GM19395 (cell line): ENCODE measurements at regions not wholly inside any gene's neighbourhood (a gene's known extent, or its start where the extent isn't known, plus 50 kb on each side); places are given as distances from the start of the nearest gene placed in this dataset.
"Not testable (repeated sequence)": the region's sequence is repeated elsewhere in the genome, so short reads cannot be mapped to it uniquely, and the experiment has no call there.

Experiments
- ATAC-seq: cut with Tn5 transposase; IDR thresholded peaks from one replicate; pipeline ENCODE4 v1.9.1; 2021; ENCODE audit warnings: mild to moderate bottlenecking, moderate library complexity; ENCODE audit not compliant: unreplicated experiment

GRCh38 chr10:80741278-80741677, 203.6 kb downstream of the SH2D4B start:
- no peak for ATAC-seq

- ATAC-seq, result no peak
These were observed 212.6 kb downstream of the SH2D4B start for GRCh38 chr10:80750268-80750667.

- no peak for ATAC-seq
These were observed 214.2 kb downstream of the SH2D4B start for GRCh38 chr10:80751940-80752339.

- no peak for ATAC-seq
These were observed 215.9 kb downstream of the SH2D4B start for GRCh38 chr10:80753612-80754011.

GRCh38 chr10:80755893-80756292, 218.2 kb downstream of the SH2D4B start:
- ATAC-seq, result no peak

- no peak for ATAC-seq
These were observed 222.0 kb downstream of the SH2D4B start for GRCh38 chr10:80759693-80760092.

- ATAC-seq, result no peak
These were observed 223.2 kb downstream of the SH2D4B start for GRCh38 chr10:80760914-80761371.

- no peak for ATAC-seq
These were observed 230.3 kb downstream of the SH2D4B start for GRCh38 chr10:80767963-80768362.

GRCh38 chr10:80769700-80770160, 232.0 kb downstream of the SH2D4B start:
- ATAC-seq, result no peak

GRCh38 chr10:80770239-80770638, 232.5 kb downstream of the SH2D4B start:
- ATAC-seq, result no peak

- ATAC-seq, result no peak
These were observed 233.6 kb downstream of the SH2D4B start for GRCh38 chr10:80771285-80771684.

- ATAC-seq, result no peak
These were observed 234.3 kb downstream of the SH2D4B start for GRCh38 chr10:80771902-80772555.

GRCh38 chr10:80772596-80772995, 234.9 kb downstream of the SH2D4B start:
- ATAC-seq, result no peak

- ATAC-seq, result no peak
These were observed 247.0 kb downstream of the SH2D4B start for GRCh38 chr10:80784695-80785094.

- no peak for ATAC-seq
These were observed 248.6 kb downstream of the SH2D4B start for GRCh38 chr10:80786322-80786721.

- no peak for ATAC-seq
These were observed 250.2 kb downstream of the SH2D4B start for GRCh38 chr10:80787952-80788351.

GRCh38 chr10:80794994-80795393, 257.3 kb downstream of the SH2D4B start:
- ATAC-seq, result no peak

- ATAC-seq, result no peak
These were observed 267.8 kb downstream of the SH2D4B start for GRCh38 chr10:80805343-80806020.

- no peak for ATAC-seq
These were observed 276.5 kb downstream of the SH2D4B start for GRCh38 chr10:80814147-80814652.

GRCh38 chr10:80829151-80829550, 291.4 kb downstream of the SH2D4B start:
- ATAC-seq, result no peak

GRCh38 chr10:80829562-80829961, 291.9 kb downstream of the SH2D4B start:
- ATAC-seq, result no peak

GRCh38 chr10:80832693-80833092, 295.0 kb downstream of the SH2D4B start:
- ATAC-seq, result not testable (repeated sequence)
